Keratinocyte (primary cell): ENCODE measurements at regions not wholly inside any gene's neighbourhood (a gene's known extent, or its start where the extent isn't known, plus 50 kb on each side); places are given as distances from the start of the nearest gene placed in this dataset.

Source experiments
- DNase-seq: peaks from one replicate; pipeline ENCODE4 v3.0.0-alpha.2; 2011; ENCODE audit warnings: low read depth, missing footprints, low spot score
- FAIRE-seq: peaks from 2 replicates; lab custom pipeline; 2011; peaks lifted over from hg19 to GRCh38; lab: Jason Lieb, UNC
- H2AFZ ChIP-seq: 2 replicates; pipeline ENCODE4 v1.6.0; 2012; ENCODE audit warnings: low read length, control low read depth, inconsistent platforms; ENCODE audit not compliant: control insufficient read depth
- H3K27ac ChIP-seq: 2 replicates; pipeline ENCODE4 v1.5.1; 2011; ENCODE audit warnings: low read length; ENCODE audit not compliant: control insufficient read depth, insufficient read depth
- H3K27me3 ChIP-seq: 3 replicates; pipeline ENCODE4 v1.6.0; 2011; ENCODE audit warnings: low read length; ENCODE audit not compliant: control insufficient read depth, insufficient read depth; ENCODE audit errors: extremely low read depth
- H3K36me3 ChIP-seq, 2 experiments: 2 replicates in 1 of 2; 3 replicates in 1 of 2; pipeline ENCODE4 v1.5.1; 2011; ENCODE audit warnings: low read length in 2 of 2, mild to moderate bottlenecking in 1 of 2; ENCODE audit not compliant: control insufficient read depth in 2 of 2, insufficient read depth in 2 of 2; ENCODE audit errors: extremely low read depth in 1 of 2
- H3K4me1 ChIP-seq: 3 replicates; pipeline ENCODE4 v1.5.1; 2011; ENCODE audit warnings: low read length; ENCODE audit not compliant: control insufficient read depth, insufficient read depth; ENCODE audit errors: extremely low read depth
- H3K4me2 ChIP-seq: 3 replicates; pipeline ENCODE4 v1.6.0; 2011; ENCODE audit warnings: low read depth, low read length; ENCODE audit not compliant: control insufficient read depth, insufficient read depth; ENCODE audit errors: extremely low read depth
- H3K4me3 ChIP-seq, 3 experiments: fragments of 200-600 bp in 1 of 3; sonication (generic) in 1 of 3; 2 replicates in 2 of 3; 3 replicates in 1 of 3; pipeline ENCODE4 v1.5.1; 2011 to 2016; ENCODE audit warnings: low read length in 3 of 3, mild to moderate bottlenecking in 3 of 3, control low read depth in 2 of 3, inconsistent platforms in 1 of 3, low read depth in 1 of 3, mixed read lengths in 1 of 3, mixed run types in 1 of 3, moderate library complexity in 1 of 3; ENCODE audit not compliant: control insufficient read depth in 2 of 3, insufficient read depth in 2 of 3; ENCODE audit errors: extremely low read depth in 1 of 3
- H3K79me2 ChIP-seq: 2 replicates; pipeline ENCODE4 v1.6.0; 2012; ENCODE audit warnings: low read length; ENCODE audit not compliant: control insufficient read depth, insufficient read depth
- H3K9ac ChIP-seq: 3 replicates; pipeline ENCODE4 v1.6.0; 2011; ENCODE audit warnings: low read length; ENCODE audit not compliant: control insufficient read depth, insufficient read depth; ENCODE audit errors: extremely low read depth
- H3K9me1 ChIP-seq: 3 replicates; pipeline ENCODE4 v1.6.0; 2011; ENCODE audit warnings: low read length; ENCODE audit not compliant: control insufficient read depth, insufficient read depth; ENCODE audit errors: extremely low read depth
- H3K9me3 ChIP-seq: 2 replicates; pipeline ENCODE4 v1.5.1; 2012; ENCODE audit warnings: low read depth, low read length; ENCODE audit not compliant: control insufficient read depth
- H4K20me1 ChIP-seq: 3 replicates; pipeline ENCODE4 v1.6.0; 2011; ENCODE audit warnings: low read length; ENCODE audit not compliant: control insufficient read depth, insufficient read depth; ENCODE audit errors: extremely low read depth
- EZH2 ChIP-seq: IDR thresholded peaks from one replicate; pipeline ENCODE4 v1.6.1; 2012; ENCODE audit warnings: inconsistent platforms, mild to moderate bottlenecking, low read length, moderate library complexity
- dilution Hi-C: fragments of 300-500 bp; cut with MboI; formaldehyde crosslinking; loops from one replicate; pipeline ENCODE4 v1.7.0; 2020; ENCODE audit warnings: low sequenced_read_pairs; ENCODE audit not compliant: extremely low pct_ligation_motif_present
- TF ChIP-seq, protein P1 (sequence below), 3 experiments: IDR thresholded peaks in 1 of 3; conservative IDR thresholded peaks in 1 of 3; optimal IDR thresholded peaks in 1 of 3; 2 replicates in 2 of 3; 3 replicates in 1 of 3; pipeline versions ENCODE3 to v1.5.1; 2011; ENCODE audit warnings: low read length in 3 of 3, mild to moderate bottlenecking in 3 of 3, moderate library complexity in 2 of 3, control low read depth in 1 of 3, inconsistent platforms in 1 of 3; ENCODE audit not compliant: insufficient read depth in 2 of 3; ENCODE audit errors: extremely low read depth in 1 of 3

DNA sequence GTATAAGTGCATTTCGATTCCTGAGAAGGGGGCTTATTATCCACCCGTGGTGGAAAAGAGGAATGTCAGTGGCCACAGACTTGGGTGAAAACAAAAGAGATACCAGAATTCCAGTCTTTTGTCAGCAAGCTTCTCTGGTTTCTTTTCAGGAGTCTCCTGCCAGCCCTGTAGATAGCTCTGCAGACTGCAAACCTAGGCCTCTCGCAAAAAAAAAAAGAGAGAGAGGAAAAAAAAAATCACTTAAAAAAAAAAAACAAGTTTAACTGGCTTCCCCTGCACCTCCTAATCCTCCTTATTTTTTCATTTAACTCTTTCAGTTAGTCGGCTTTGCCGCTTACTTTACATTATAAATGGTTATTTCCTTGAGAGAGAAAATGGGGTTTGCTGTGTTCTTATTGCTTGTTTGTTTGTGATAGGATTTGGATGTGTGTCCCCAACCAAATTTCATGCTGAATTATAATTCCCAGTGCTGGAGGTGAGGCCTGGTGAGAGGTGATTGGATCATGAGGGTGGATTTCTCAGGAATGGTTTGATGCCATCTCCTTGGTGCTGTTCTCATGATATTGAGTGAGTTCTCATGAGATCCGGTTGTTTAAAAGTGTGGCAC is 170.0 kb downstream of the BCL11B start:
- no peak for DNase-seq
- no peak overlapping the region for H2AFZ ChIP-seq
- dilution Hi-C loops: no loop called here
- no peaks in the 10 kb centered on the region for H4K20me1 ChIP-seq
- peaks cover 7% of the 10 kb centered on the region for H3K4me1 ChIP-seq
- H3K4me2 ChIP-seq: no peak overlapping the region
- no peak for TF ChIP-seq EZH2
- TF ChIP-seq, protein P1, sequence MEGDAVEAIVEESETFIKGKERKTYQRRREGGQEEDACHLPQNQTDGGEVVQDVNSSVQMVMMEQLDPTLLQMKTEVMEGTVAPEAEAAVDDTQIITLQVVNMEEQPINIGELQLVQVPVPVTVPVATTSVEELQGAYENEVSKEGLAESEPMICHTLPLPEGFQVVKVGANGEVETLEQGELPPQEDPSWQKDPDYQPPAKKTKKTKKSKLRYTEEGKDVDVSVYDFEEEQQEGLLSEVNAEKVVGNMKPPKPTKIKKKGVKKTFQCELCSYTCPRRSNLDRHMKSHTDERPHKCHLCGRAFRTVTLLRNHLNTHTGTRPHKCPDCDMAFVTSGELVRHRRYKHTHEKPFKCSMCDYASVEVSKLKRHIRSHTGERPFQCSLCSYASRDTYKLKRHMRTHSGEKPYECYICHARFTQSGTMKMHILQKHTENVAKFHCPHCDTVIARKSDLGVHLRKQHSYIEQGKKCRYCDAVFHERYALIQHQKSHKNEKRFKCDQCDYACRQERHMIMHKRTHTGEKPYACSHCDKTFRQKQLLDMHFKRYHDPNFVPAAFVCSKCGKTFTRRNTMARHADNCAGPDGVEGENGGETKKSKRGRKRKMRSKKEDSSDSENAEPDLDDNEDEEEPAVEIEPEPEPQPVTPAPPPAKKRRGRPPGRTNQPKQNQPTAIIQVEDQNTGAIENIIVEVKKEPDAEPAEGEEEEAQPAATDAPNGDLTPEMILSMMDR (optimal IDR thresholded peaks at IDR 0.05 in 1 of 3, IDR thresholded peaks at IDR 0.05 in 1 of 3, conservative IDR thresholded peaks at IDR 0.05 in 1 of 3; ENCODE audit: extremely low read depth in 1 of 3, insufficient read depth in 2 of 3, low read length in 3 of 3): no peak
- H3K9me3 ChIP-seq: no peaks in the 10 kb centered on the region
- no peak for FAIRE-seq
- H3K4me3 ChIP-seq: no peak overlapping the region
- no peaks in the 10 kb centered on the region for H3K27me3 ChIP-seq
- H3K79me2 ChIP-seq: no peaks in the 10 kb centered on the region
- no peak overlapping the region for H3K9ac ChIP-seq
- no peaks in the 10 kb centered on the region for H3K36me3 ChIP-seq
- no peaks in the 10 kb centered on the region for H3K9me1 ChIP-seq
- no peak overlapping the region for H3K27ac ChIP-seq

DNA sequence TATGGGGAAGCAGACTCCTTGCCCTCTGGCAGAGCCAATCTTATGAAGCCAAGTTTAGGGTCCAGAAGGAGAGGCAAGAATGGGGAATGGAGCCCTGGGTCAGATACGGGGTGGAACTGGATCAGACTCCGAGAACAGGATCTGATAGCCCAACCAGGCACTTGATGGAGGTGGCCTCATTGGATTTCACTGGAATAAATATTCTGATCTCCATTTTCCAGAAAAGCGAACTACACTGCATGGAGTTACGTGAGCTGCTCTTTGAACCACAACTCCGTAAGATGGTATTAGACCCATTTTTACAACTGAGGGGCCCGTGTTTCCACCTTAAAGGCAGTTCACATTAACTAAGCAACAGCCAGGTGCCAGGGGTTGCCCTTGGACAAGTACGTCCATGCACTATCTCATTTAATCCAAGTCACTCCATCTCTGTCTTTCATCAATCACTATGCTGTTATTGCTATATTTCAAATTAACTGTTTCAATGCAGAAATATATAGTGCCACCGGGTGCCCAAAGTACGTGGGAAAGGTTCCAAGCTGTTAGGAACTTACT is 155.2 kb downstream of the BCL11B start:
- Histone ChIP-seq H4K20me1 (no peaks in the 10 kb centered on the region), H3K4me3 (no peak overlapping the region), H3K9me1 (no peaks in the 10 kb centered on the region), H3K27me3 (no peaks in the 10 kb centered on the region), H3K36me3 (no peaks in the 10 kb centered on the region), H3K9ac (no peak overlapping the region), H3K79me2 (no peaks in the 10 kb centered on the region), H3K27ac (no peak overlapping the region), H3K9me3 (no peaks in the 10 kb centered on the region), H3K4me1 (no peaks in the 10 kb centered on the region), H2AFZ (no peak overlapping the region), H3K4me2 (no peak overlapping the region)
- TF ChIP-seq, protein P1 (optimal IDR thresholded peaks at IDR 0.05 in 1 of 3, IDR thresholded peaks at IDR 0.05 in 1 of 3, conservative IDR thresholded peaks at IDR 0.05 in 1 of 3; ENCODE audit: extremely low read depth in 1 of 3, insufficient read depth in 2 of 3, low read length in 3 of 3): no peak
- TF ChIP-seq EZH2: no peak
- dilution Hi-C loops: no loop called here
- no peak for FAIRE-seq
- DNase-seq: no peak
